Calu3 (cell line): ENCODE measurements at regions not wholly inside any gene's neighbourhood (a gene's known extent, or its start where the extent isn't known, plus 50 kb on each side); places are given as distances from the start of the nearest gene placed in this dataset.

Source experiments
- BruUV-seq: library from RNA; stranded (reverse); fragments of 400-500 nt; replicated peaks from 2 replicates; lab custom pipeline; 2021; lab: Mats Ljungman, UMichigan
- CTCF ChIA-PET: fragments of 300-600 bp; sonication (Branson Sonifier 250); formaldehyde crosslinking; loops from one replicate; lab custom pipeline; 2022; ENCODE audit warnings: antibody characterized with exemption; lab: Charles Lee
- DNase-seq: peaks from one replicate; pipeline ENCODE4 v3.0.0; 2022
- H3K27ac Mint-ChIP-seq: one replicate; pipeline ENCODE4 v1.8.0; 2022; ENCODE audit warnings: mixed read lengths; ENCODE audit not compliant: unreplicated experiment
- H3K27me3 Mint-ChIP-seq: one replicate; pipeline ENCODE4 v1.8.0; 2022; ENCODE audit warnings: mixed read lengths; ENCODE audit not compliant: unreplicated experiment
- H3K36me3 Mint-ChIP-seq: one replicate; pipeline ENCODE4 v1.8.0; 2022; ENCODE audit warnings: mild to moderate bottlenecking, moderate library complexity, mixed read lengths; ENCODE audit not compliant: insufficient read depth, unreplicated experiment
- H3K4me1 Mint-ChIP-seq: one replicate; pipeline ENCODE4 v1.8.0; 2022; ENCODE audit warnings: mild to moderate bottlenecking, low read depth, mixed read lengths; ENCODE audit not compliant: unreplicated experiment
- H3K4me3 Mint-ChIP-seq: one replicate; pipeline ENCODE4 v1.8.0; 2022; ENCODE audit warnings: mild to moderate bottlenecking, low read depth, moderate library complexity, mixed read lengths; ENCODE audit not compliant: unreplicated experiment
- H3K9me3 Mint-ChIP-seq: one replicate; pipeline ENCODE4 v1.8.0; 2022; ENCODE audit warnings: low read depth, mixed read lengths; ENCODE audit not compliant: unreplicated experiment
- intact Hi-C: fragments of 100-400 bp; cut with micrococcal nuclease; formaldehyde crosslinking; loops from one replicate; pipeline ENCODE4 v1.10.0; 2022; ENCODE audit not compliant: unreplicated experiment
- TF ChIP-seq, protein P1 (sequence below): fragments of 200-600 bp; IDR thresholded peaks from one replicate; pipeline ENCODE4 v1.8.0; 2022; ENCODE audit warnings: antibody characterized with exemption; ENCODE audit not compliant: unreplicated experiment

DNA sequence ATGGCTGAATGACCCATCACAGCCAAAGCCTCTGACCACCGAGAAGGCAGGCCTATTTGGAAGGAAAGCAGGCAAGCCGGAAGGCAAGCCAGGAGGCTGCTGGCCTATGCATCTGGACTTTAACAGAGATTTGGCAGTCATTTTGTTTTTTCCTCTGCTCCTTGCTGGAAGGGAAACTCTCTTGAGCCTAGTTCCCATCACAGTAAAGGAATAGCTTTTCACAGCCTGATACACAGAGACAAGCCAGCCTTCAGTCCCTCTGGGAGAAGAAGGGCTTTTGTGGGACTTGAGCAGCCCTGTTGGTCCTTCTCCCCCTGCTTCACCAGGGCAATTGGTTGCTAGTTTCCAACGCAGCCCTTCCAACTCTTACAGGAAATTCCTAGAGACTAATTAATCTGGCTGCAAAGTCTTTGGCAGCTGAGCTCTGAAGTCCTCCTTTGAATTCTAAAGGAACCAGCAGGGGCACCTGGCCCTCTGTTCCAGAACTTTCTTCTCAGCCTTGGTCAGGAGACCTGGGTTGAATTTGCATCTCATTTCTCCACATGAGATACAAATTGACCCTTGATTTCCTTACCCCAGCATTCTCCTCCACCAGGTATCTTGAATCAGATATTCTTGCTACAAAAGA is 157.3 kb upstream of the EPB41L4A start:
- intact Hi-C loops: no loop called here
- no TSS peak for BruUV-seq
- H3K27me3 Mint-ChIP-seq: peaks cover 47% of the 10 kb centered on the region
- H3K27ac Mint-ChIP-seq: no peak overlapping the region
- no peaks in the 10 kb centered on the region for H3K36me3 Mint-ChIP-seq
- peaks cover 3% of the 10 kb centered on the region for H3K9me3 Mint-ChIP-seq
- TF ChIP-seq, protein P1, sequence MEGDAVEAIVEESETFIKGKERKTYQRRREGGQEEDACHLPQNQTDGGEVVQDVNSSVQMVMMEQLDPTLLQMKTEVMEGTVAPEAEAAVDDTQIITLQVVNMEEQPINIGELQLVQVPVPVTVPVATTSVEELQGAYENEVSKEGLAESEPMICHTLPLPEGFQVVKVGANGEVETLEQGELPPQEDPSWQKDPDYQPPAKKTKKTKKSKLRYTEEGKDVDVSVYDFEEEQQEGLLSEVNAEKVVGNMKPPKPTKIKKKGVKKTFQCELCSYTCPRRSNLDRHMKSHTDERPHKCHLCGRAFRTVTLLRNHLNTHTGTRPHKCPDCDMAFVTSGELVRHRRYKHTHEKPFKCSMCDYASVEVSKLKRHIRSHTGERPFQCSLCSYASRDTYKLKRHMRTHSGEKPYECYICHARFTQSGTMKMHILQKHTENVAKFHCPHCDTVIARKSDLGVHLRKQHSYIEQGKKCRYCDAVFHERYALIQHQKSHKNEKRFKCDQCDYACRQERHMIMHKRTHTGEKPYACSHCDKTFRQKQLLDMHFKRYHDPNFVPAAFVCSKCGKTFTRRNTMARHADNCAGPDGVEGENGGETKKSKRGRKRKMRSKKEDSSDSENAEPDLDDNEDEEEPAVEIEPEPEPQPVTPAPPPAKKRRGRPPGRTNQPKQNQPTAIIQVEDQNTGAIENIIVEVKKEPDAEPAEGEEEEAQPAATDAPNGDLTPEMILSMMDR: no peak
- no peaks in the 10 kb centered on the region for H3K4me1 Mint-ChIP-seq
- H3K4me3 Mint-ChIP-seq: no peak overlapping the region
- CTCF ChIA-PET: no interaction called here
- DNase-seq: no peak

DNA sequence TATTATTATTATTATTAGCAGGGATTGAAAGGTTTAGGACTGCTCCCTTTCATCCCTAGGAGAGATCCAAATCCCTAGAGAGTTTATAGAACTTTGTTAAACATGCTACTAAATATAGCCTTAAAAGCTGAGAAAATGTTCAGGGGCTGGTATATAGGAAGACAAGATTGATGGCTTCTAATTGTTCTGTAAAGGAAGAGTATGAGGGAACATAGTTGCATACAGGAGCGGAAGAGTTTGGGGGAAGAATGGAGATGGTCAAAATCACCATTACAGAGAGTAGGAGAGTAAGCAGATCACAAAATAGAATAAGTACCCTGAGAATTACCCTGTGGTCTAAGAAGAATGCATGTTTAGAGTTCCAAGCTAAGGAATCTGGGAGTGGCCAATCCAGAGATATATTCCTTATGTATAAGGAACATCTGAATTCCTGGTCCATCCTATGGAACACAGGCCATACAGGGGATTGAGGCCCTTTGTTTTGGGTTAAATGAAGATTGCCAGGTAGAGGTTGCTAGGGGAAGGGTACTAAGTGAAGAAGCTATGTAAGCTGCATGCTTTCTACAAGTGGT is 158.0 kb upstream of the APC start:
- H3K27ac Mint-ChIP-seq: no peak overlapping the region
- peaks cover 3% of the 10 kb centered on the region for H3K9me3 Mint-ChIP-seq
- DNase-seq: no peak
- intact Hi-C loops: no loop called here
- H3K27me3 Mint-ChIP-seq: peaks cover 36% of the 10 kb centered on the region
- CTCF ChIA-PET: no interaction called here
- TF ChIP-seq, protein P1: no peak
- no TSS peak for BruUV-seq
- no peaks in the 10 kb centered on the region for H3K36me3 Mint-ChIP-seq
- H3K4me3 Mint-ChIP-seq: no peak overlapping the region
- no peaks in the 10 kb centered on the region for H3K4me1 Mint-ChIP-seq

DNA sequence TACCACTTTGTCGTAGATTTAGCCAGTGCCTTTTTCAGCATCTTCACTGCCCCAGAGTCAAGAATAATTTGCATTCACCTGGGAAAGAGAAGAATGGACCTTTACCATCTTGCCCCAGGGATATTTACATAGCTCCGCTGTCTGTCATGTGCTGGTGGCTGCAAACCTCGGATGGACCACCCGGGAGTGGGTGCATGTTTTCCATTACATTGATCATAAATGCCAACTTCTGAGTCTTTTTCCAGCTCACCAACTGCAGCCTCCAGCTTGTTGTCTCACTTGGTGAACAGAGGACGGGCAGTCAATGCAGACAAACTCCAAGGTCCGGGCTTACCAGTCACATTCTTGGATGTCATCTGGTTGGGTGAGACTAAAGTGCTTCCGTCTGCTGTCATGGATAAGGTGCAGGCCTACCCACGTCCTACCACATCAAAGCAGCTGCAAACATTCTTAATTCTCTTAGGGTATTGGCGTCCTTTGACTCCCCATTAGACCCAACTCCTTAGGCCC is 155.8 kb upstream of the APC start:
- intact Hi-C loops: no loop called here
- TF ChIP-seq, protein P1: no peak
- no peak for DNase-seq
- no peak overlapping the region for H3K27ac Mint-ChIP-seq
- H3K27me3 Mint-ChIP-seq: peaks cover 57% of the 10 kb centered on the region
- CTCF ChIA-PET: interaction anchor here (1.0 kb wide), 1 partner anchor 303 kb away, joined by 3 read pairs; no protein-coding TSS in a partner anchor
- no TSS peak for BruUV-seq
- H3K4me1 Mint-ChIP-seq: no peaks in the 10 kb centered on the region
- peaks cover 3% of the 10 kb centered on the region for H3K9me3 Mint-ChIP-seq
- H3K36me3 Mint-ChIP-seq: no peaks in the 10 kb centered on the region
- no peak overlapping the region for H3K4me3 Mint-ChIP-seq

DNA sequence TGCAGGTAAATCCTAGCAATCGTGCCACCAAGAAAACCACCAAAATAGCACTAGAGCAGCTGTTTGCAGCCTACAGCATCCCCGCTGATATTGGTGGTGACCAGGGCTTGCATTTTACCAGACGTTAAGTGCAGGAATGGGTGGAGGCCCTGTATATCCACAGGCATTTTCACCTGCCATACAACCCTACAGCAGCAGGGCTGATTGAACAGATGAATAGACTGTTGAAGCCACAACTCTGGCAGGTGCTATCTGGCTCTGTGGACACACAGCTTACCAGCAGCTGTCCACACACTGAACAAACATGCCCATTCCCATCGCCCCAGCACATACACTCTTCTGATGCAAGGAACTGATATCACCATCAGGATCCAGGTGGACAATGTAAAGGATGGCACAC is 154.5 kb upstream of the APC start:
- intact Hi-C loops: no loop called here
- CTCF ChIA-PET: no interaction called here
- TF ChIP-seq, protein P1: no peak
- H3K9me3 Mint-ChIP-seq: peaks cover 3% of the 10 kb centered on the region
- no peak overlapping the region for H3K4me3 Mint-ChIP-seq
- H3K36me3 Mint-ChIP-seq: no peaks in the 10 kb centered on the region
- H3K27ac Mint-ChIP-seq: no peak overlapping the region
- no peaks in the 10 kb centered on the region for H3K4me1 Mint-ChIP-seq
- DNase-seq: no peak
- H3K27me3 Mint-ChIP-seq: peaks cover 70% of the 10 kb centered on the region
- no TSS peak for BruUV-seq
